HG03442 (cell line): ENCODE measurements at regions not wholly inside any gene's neighbourhood (a gene's known extent, or its start where the extent isn't known, plus 50 kb on each side); places are given as distances from the start of the nearest gene placed in this dataset.

ENCODE experiments used
- ATAC-seq: cut with Tn5 transposase; IDR thresholded peaks from one replicate; pipeline ENCODE4 v1.9.1; 2021; ENCODE audit warnings: mild to moderate bottlenecking, moderate library complexity; ENCODE audit not compliant: unreplicated experiment

DNA sequence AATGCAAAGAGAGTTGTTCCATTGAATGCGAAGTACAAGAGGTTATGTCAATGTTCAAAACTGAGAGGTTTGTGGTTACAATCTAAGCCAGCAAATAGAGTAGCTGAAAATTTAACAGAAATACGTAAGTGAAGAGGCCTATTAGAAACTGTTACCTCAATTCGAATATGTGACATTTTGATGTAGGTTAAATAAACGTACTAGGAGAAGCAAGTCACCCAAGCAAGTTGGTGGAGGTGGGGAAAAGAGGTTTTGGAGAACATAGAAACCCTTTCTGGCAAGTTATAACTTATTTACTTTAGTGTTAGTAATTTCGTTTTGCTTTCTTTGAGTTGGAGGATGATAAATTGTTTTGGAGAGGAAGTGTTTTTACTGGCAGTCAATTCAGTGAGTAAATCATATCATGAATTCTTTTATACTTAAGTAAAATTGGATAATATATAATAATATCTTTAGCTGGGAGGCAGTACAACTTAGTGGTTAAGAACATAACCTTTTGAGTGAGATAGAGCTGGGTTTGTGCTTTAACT, 91.2 kb upstream of the NAALADL2 start:
- no peak for ATAC-seq

DNA sequence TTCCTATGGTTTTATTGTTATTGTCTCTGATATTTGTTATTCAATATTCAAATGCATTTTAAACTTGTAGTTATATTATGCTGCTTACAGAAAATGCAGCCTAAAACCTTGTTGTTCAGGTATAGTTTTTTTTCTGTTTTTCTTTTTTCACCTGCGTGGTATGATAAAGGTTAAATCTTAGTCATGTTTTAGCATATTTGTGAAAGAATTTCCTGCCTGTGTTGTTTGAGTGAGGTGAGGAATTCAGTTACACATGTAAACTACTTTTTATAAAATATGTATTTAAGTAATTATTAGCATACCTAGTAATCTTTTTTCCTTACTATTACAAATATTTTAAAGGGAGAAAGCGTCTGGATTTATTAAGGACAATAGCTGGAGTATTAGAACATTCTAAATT, 90.0 kb upstream of the NAALADL2 start:
- ATAC-seq, result no peak

DNA sequence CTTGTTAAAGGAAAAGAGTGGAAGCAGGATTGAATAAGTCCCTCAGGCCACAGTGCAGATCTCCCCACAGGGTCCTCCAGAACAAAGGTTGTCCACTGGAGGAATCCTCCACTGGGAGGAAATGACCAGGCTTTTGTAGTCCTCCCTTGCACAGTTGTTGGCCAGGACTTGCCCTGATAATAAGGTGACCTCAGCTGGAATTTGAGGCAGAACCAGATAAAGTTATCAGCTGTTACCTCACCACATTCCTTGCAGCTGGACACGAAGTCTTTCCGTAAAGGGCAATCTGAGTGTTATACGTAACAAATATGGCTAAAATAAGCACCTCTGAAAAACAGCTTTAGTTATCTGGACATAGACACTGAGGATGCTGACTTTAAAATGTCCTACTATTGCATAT, 83.5 kb upstream of the NAALADL2 start:
- no peak for ATAC-seq

DNA sequence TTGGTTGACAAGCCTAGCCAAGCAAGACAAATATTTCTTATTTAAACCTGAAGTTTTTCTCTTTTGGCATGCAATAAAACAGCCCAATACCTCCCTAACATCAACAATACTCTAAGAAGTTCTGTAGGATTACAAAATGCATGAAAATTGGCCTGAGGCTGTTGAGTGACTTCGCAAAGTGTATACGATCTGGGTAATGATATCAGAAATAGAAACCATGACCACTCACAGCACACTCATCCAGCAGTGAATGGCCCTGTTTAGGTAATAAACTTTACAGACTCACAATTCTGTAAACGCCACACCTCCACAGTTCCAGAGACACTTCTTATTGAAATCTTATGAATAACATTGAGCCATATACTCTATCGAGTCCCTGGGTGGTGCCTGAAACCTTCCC, 83.0 kb upstream of the NAALADL2 start:
- ATAC-seq, result no peak

DNA sequence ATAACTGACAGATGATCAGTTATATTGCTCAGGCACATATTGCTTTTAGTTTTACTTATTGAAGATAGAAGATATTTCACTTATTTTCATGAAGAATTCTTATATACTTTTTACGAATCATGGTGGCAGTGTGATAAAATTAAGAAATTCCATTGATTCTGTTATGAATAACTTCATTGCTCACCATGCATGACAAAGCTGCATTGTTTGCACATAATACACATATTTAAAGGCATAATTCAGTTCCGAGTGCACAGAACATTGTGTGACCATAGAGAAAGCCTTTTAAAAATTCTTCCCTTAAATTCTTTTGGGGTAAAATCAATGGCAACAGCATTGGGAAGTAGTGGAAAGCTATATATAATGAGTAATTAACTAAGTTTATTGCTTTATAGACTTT, 82.5 kb upstream of the NAALADL2 start:
- no peak for ATAC-seq

DNA sequence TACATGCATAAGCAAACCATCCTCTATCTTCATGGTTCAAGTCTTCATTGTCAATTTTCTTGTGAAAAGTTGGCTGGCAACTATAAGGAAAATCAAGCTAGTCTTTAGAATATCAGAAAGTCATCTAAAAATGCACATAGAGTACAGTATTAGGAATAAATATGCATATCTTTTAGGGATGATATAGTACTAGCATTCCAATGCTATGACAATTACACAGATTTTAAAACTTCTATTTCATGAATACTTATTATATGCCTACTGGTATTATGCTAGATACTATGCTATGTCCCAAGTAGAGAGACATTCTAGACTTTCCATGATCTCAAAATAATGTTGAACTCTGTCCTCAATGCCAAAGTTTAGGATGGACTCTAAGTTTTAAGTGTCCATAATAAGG, 81.3 kb upstream of the NAALADL2 start:
- ATAC-seq, result no peak

DNA sequence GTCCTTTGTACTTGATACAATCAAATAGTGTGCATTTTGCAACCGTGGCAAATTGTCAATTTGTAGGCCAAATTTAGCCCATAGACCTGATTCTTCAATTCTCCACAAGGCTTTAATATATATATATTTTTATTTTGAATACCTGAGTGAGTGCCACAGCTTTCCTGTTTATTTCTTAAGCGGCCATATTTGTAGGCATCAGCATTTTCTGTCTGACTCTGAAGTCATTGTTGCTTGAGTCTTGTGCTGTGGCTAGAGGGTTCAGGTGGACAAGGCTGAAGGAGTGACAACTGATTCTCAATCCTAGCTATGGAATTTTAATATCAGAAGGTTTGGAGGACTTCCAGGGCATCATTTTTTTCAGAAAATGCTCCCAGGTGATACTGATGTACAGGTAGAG, 75.6 kb upstream of the NAALADL2 start:
- ATAC-seq, result no peak

DNA sequence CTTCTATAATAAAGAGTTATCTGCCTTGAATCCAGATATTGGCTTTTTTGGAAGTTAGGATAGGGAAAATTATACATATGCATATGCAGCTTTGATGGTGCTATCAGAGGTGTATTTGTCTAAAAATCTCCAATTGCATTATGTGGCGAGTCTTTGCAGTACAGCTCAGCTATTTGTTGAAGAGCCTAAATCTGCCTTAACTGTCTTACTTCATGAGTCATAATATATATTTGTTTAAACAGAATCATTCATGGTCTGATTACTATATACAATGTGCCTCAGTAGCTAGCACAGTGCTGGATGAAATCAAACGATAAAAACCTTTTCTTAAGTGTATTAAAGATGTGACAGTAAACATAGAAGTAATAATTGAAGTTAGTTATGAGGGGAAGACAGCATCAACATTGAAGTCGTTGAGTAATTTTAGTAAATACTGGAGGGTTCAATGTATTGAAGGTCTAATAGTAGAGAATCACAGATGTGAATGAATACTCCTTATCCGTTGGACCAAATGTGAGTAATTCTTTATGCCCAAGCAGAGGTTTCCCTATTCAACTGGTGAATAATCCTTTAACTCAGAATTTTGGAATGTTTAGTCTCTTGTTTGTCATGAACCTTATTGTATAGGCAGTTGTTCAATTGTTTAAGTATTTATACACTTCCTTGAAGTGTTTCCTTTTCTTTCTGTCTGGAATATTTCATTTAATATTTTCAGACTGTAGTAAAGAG, 74.8 kb upstream of the NAALADL2 start:
- no peak for ATAC-seq

DNA sequence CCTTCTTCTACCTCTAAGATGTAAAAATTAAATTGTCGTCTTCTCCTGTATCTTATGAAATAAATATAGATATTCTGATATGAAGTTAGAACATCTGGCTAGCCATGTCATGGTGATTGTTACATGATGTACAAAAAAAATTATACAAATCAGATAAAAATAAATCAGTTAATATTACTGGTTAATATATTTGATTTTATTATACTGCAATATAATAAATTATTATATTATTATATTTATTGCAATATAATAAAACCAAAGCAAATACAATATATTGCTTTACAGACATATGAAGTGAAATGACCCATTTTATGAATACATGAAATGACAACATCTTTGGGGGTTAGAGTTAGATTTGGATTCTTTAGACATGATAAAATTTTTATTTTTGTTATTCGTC, 72.3 kb upstream of the NAALADL2 start:
- ATAC-seq, result no peak

DNA sequence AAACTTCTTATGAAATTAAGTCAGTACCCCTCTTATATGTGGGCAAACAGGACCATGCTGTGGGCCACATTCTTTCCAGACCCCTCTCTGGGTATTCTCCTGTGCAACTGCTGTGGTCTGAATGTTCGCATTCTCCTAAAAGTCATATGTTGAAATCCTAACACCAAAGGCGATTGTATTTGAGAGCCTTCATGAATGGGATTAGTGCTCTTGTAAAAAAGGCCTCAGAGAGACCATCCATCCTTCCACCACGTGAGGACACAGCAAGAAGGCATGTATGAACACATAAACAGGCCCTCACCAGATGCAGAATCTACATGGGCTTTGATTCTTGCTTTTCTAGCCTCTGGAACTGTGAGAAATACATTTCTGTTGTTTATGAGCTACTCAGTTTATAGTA, 68.0 kb upstream of the NAALADL2 start:
- ATAC-seq, result no peak

DNA sequence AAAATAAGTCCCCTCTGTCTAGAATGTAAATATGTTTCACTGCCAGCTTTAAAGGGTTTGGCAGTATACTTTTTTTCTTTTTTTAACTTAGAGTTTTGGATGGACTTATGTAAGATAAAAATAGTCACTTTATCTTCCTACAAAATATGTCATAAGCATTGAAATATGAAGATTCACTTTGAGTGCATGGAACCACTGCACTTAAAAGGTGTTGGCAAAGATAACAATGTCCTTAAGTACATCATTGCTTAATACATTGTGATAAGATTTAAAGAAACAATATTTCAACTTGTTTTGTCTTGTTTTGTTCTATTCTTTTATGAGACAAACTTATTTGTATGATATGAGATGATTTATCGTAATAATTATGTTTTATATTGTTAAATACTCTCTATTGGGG, 66.3 kb upstream of the NAALADL2 start:
- no peak for ATAC-seq
